A549 (cell line): ENCODE measurements at regions not wholly inside any gene's neighbourhood (a gene's known extent, or its start where the extent isn't known, plus 50 kb on each side); places are given as distances from the start of the nearest gene placed in this dataset.
"Not testable (repeated sequence)": the region's sequence is repeated elsewhere in the genome, so short reads cannot be mapped to it uniquely, and the experiment has no call there.

ENCODE experiments used
- ATAC-seq, 2 experiments: fragments of 200-7000 bp in 1 of 2; fragments of >200 bp in 1 of 2; cut with Nextera tagmentation in 1 of 2; cut with Tn5 transposase in 1 of 2; 3 replicates each; pipeline versions ENCODE4 v1.8.0 to v1.9.1; 2018 to 2020; ENCODE audit warnings: mild to moderate bottlenecking in 1 of 2, moderate library complexity in 1 of 2
- CTCF ChIA-PET: fragments of 300-600 bp; sonication (Branson Sonifier 250); formaldehyde crosslinking; extraction: SDS; loops from one replicate; lab custom pipeline; 2021; ENCODE audit warnings: antibody characterized with exemption, inconsistent platforms; lab: Yijun Ruan, JAX
- POLR2A ChIA-PET: fragments of 350-600 bp; formaldehyde crosslinking; extraction: SDS; loops from one replicate; lab custom pipeline; 2021; ENCODE audit warnings: antibody characterized with exemption, inconsistent platforms; lab: Yijun Ruan, JAX
- DNase-seq, 2 experiments: peaks; one replicate each; pipeline versions ENCODE4 v3.0.0 to v3.0.0-alpha.2; 2011 to 2016; ENCODE audit warnings: low read depth in 1 of 2, low spot score in 1 of 2
- FAIRE-seq: peaks from 2 replicates; lab custom pipeline; 2011; peaks lifted over from hg19 to GRCh38; lab: Jason Lieb, UNC
- H3K27ac ChIP-seq, 2 experiments: fragments of >200 bp; sonication (Bioruptor Twin); formaldehyde crosslinking; 3 replicates each; pipeline ENCODE4 v1.5.1; 2016 to 2017
- H3K4me1 ChIP-seq: fragments of >200 bp; sonication (Bioruptor Twin); formaldehyde crosslinking; 3 replicates; pipeline ENCODE4 v1.6.1; 2016
- H3K4me2 ChIP-seq: fragments of >200 bp; sonication (Bioruptor Twin); formaldehyde crosslinking; 3 replicates; pipeline ENCODE4 v1.6.1; 2016
- H3K4me3 ChIP-seq: fragments of >200 bp; sonication (Bioruptor Twin); formaldehyde crosslinking; 3 replicates; pipeline ENCODE4 v1.5.1; 2016
- H3K9me3 ChIP-seq: fragments of >200 bp; sonication (Bioruptor Twin); formaldehyde crosslinking; 3 replicates; pipeline ENCODE4 v1.6.1; 2016
- FOSL2 ChIP-seq, 2 experiments: fragments of 450-650 bp in 1 of 2; fragments of >200 bp in 1 of 2; sonication (Bioruptor Twin) in 1 of 2; formaldehyde crosslinking; IDR thresholded peaks; 2 replicates each; pipeline versions ENCODE4 v1.5.0 to v1.6.1; 2016 to 2020; ENCODE audit warnings: mild to moderate bottlenecking in 1 of 2, moderate library complexity in 1 of 2
- RAD21 ChIP-seq, 2 experiments: fragments of >200 bp in 1 of 2; sonication (Bioruptor Twin) in 1 of 2; formaldehyde crosslinking in 1 of 2; IDR thresholded peaks in 1 of 2; conservative IDR thresholded peaks in 1 of 2; 2 replicates in 1 of 2; 3 replicates in 1 of 2; pipeline ENCODE4 v1.6.1; 2012 to 2018; ENCODE audit warnings: inconsistent platforms in 1 of 2
- SMC3 ChIP-seq: fragments of >200 bp; sonication (Bioruptor Twin); formaldehyde crosslinking; IDR thresholded peaks from 3 replicates; pipeline ENCODE4 v1.6.1; 2018; ENCODE audit warnings: inconsistent platforms
- WGBS: methylation state at CpG from one replicate; pipeline ENCODE4 v1.1.6; 2017; ENCODE audit errors: missing lambda C conversion rate; 5-methylcytosine and 5-hydroxymethylcytosine counted together
- TF ChIP-seq, protein P1 (sequence below): fragments of >200 bp; sonication (Bioruptor Twin); formaldehyde crosslinking; IDR thresholded peaks from 3 replicates; pipeline ENCODE4 v1.5.1; 2016

DNA sequence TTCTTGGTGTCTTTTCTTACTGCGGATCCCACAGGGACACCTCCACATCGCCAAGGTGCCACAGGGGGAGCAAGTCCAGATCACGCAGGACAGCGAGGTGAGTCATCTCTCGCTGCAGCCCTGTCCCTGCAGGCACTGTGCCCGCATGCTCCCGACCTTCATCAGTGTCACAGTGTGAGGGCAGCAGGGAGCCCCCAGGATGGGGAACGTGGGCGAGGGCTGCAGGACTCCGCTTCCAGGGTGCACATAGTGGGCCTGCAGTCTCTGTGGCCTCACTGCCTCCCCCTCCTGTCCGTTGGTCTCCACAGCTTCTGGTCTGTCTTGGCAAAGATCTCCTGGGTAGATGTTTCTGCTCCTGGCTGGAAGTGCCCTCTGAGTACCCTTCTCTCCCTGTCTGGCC is 78.0 kb downstream of the NPIPB11 start:
- POLR2A ChIA-PET; H3K4me1 ChIP-seq; FAIRE-seq; H3K9me3 ChIP-seq; TF ChIP-seq FOSL2 (IDR thresholded peaks at IDR 0.05): not testable (repeated sequence)
- Histone ChIP-seq H3K4me2 (peak overlapping the region; percentile 62), H3K27ac (peak overlapping the region; percentile 15 to 55; a peak in 2 of 6 replicates), H3K4me3 (peak overlapping the region; percentile 5; the same call in 1 of the 3 replicates)
- CTCF ChIA-PET: interaction anchor here (1.4 kb wide), 1 partner anchor 21 kb away, joined by 3 read pairs; no protein-coding TSS in a partner anchor
- DNase-seq (peak; percentile 20 to 21), ATAC-seq (peak; percentile 91 to 92)
- peak; percentile 56 for TF ChIP-seq FOSL2 (CRISPR knock-in tag; IDR thresholded peaks at IDR 0.05)
- TF ChIP-seq RAD21 (conservative IDR thresholded peaks at IDR 0.05 in 1 of 2, IDR thresholded peaks at IDR 0.05 in 1 of 2): peak; percentile 25 to 39; a peak in 3 of 5 replicates
- TF ChIP-seq SMC3: peak; percentile 50
- TF ChIP-seq, protein P1, sequence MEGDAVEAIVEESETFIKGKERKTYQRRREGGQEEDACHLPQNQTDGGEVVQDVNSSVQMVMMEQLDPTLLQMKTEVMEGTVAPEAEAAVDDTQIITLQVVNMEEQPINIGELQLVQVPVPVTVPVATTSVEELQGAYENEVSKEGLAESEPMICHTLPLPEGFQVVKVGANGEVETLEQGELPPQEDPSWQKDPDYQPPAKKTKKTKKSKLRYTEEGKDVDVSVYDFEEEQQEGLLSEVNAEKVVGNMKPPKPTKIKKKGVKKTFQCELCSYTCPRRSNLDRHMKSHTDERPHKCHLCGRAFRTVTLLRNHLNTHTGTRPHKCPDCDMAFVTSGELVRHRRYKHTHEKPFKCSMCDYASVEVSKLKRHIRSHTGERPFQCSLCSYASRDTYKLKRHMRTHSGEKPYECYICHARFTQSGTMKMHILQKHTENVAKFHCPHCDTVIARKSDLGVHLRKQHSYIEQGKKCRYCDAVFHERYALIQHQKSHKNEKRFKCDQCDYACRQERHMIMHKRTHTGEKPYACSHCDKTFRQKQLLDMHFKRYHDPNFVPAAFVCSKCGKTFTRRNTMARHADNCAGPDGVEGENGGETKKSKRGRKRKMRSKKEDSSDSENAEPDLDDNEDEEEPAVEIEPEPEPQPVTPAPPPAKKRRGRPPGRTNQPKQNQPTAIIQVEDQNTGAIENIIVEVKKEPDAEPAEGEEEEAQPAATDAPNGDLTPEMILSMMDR: peak; percentile 12; the same call in 1 of the 3 replicates
- WGBS: 5% methylated on average over 4 of the region's 11 CpGs

- ATAC-seq (peak; percentile 60 to 61; a peak in 4 of 6 replicates), DNase-seq (peak in 1 of 2 experiments; percentile 22)
- Histone ChIP-seq H3K4me3 (peak overlapping the region; percentile 5; the same call in 1 of the 3 replicates), H3K27ac (peak overlapping the region; percentile 15 to 25; a peak in 2 of 6 replicates), H3K4me2 (peak overlapping the region; percentile 62)
- 33% methylated on average over 12 of the region's 12 CpGs for WGBS
- H3K4me1 ChIP-seq, H3K9me3 ChIP-seq, POLR2A ChIA-PET, FAIRE-seq: not testable (repeated sequence)
- CTCF ChIA-PET: interaction anchor here (1.4 kb wide), 1 partner anchor 20 kb away, joined by 3 read pairs; no protein-coding TSS in a partner anchor
Measured at GRCh38 chr16:29327631-29328408, 78.7 kb downstream of the NPIPB11 start.

- H3K4me3 ChIP-seq, POLR2A ChIA-PET, H3K4me1 ChIP-seq, H3K9me3 ChIP-seq, ATAC-seq, FAIRE-seq, H3K4me2 ChIP-seq, CTCF ChIA-PET, DNase-seq, H3K27ac ChIP-seq: not testable (repeated sequence)
- 78% methylated on average over 21 of the region's 34 CpGs for WGBS
Measured at GRCh38 chr16:29326164-29327125, 80.1 kb downstream of the NPIPB11 start.

GRCh38 chr16:29323725-29324124 is 82.8 kb downstream of the NPIPB11 start:
- FAIRE-seq: not testable (repeated sequence)

GRCh38 chr16:29321585-29321984 is 84.9 kb downstream of the NPIPB11 start:
- Histone ChIP-seq H3K4me1 (no peaks in the 10 kb centered on the region), H3K9me3 (no peaks in the 10 kb centered on the region), H3K4me2 (no peak overlapping the region), H3K27ac (no peak overlapping the region), H3K4me3 (no peak overlapping the region)
- POLR2A ChIA-PET: no interaction called here
- TF ChIP-seq SMC3: no peak
- 96% methylated on average over 7 of the region's 9 CpGs for WGBS
- DNase-seq: no peak
- CTCF ChIA-PET: no interaction called here
- no peak for FAIRE-seq
- ATAC-seq: no peak

More at GRCh38 chr16:29323725-29324124, 82.8 kb downstream of the NPIPB11 start:
- ATAC-seq, H3K4me3 ChIP-seq, H3K9me3 ChIP-seq, CTCF ChIA-PET, H3K4me1 ChIP-seq, H3K4me2 ChIP-seq, DNase-seq, POLR2A ChIA-PET, H3K27ac ChIP-seq: not testable (repeated sequence)
- 78% methylated on average over 6 of the region's 6 CpGs for WGBS
